OCI-LY7 (cell line): ENCODE measurements at regions not wholly inside any gene's neighbourhood (a gene's known extent, or its start where the extent isn't known, plus 50 kb on each side); places are given as distances from the start of the nearest gene placed in this dataset.

Experiments used
- BruUV-seq: library from RNA; stranded (reverse); fragments of 400-500 nt; replicated peaks from 2 replicates; lab custom pipeline; 2021; lab: Mats Ljungman, UMichigan
- CTCF ChIA-PET: fragments of 300-600 bp; sonication (Branson Sonifier 250); formaldehyde crosslinking; loops from one replicate; lab custom pipeline; 2022; ENCODE audit warnings: antibody characterized with exemption; ENCODE audit not compliant: unreplicated experiment; lab: Charles Lee
- POLR2A ChIA-PET: fragments of 300-600 bp; sonication (Branson Sonifier 250); formaldehyde crosslinking; loops from one replicate; lab custom pipeline; 2022; ENCODE audit warnings: antibody characterized with exemption; lab: Charles Lee
- DNase-seq: peaks from one replicate; pipeline ENCODE4 v3.0.0-alpha.2; 2015; ENCODE audit warnings: low spot score
- H2AFZ ChIP-seq: fragments of 200-600 bp; sonication (generic), shearing (Covaris generic); 2 replicates; pipeline ENCODE4 v1.6.1; 2014; ENCODE audit warnings: mild to moderate bottlenecking, antibody characterized with exemption, low read length, moderate library complexity
- H3K27ac ChIP-seq: fragments of 200-600 bp; sonication (generic); 2 replicates; pipeline ENCODE4 v1.5.1; 2014; ENCODE audit warnings: mixed run types, low read depth, mild to moderate bottlenecking, moderate library complexity, low read length, inconsistent platforms; ENCODE audit not compliant: poor library complexity, severe bottlenecking
- H3K36me3 ChIP-seq: fragments of 200-600 bp; sonication (generic); 2 replicates; pipeline ENCODE4 v1.6.1; 2014; ENCODE audit warnings: mild to moderate bottlenecking, antibody characterized with exemption, low read length, moderate library complexity, mixed read lengths; ENCODE audit not compliant: insufficient read depth
- H3K4me1 ChIP-seq: fragments of 200-600 bp; sonication (generic); 2 replicates; pipeline ENCODE4 v1.5.1; 2014; ENCODE audit warnings: mild to moderate bottlenecking, low read length; ENCODE audit not compliant: insufficient read depth, poor library complexity, severe bottlenecking
- H3K4me2 ChIP-seq: fragments of 200-600 bp; sonication (generic); 2 replicates; pipeline ENCODE4 v1.6.1; 2014; ENCODE audit warnings: mild to moderate bottlenecking, low read length
- H3K4me3 ChIP-seq: fragments of 200-600 bp; sonication (generic); 2 replicates; pipeline ENCODE4 v1.5.1; 2014; ENCODE audit warnings: mild to moderate bottlenecking, low read depth, low read length; ENCODE audit not compliant: poor library complexity, severe bottlenecking
- H3K79me2 ChIP-seq: fragments of 200-600 bp; sonication (generic); 2 replicates; pipeline ENCODE4 v1.6.1; 2016; ENCODE audit warnings: low read depth, mild to moderate bottlenecking, low read length, moderate library complexity, mixed read lengths; ENCODE audit not compliant: insufficient read depth
- H3K9me2 ChIP-seq: fragments of 200-600 bp; sonication (generic); 2 replicates; pipeline ENCODE4 v1.6.1; 2016; ENCODE audit warnings: mild to moderate bottlenecking, low read length, mixed read lengths; ENCODE audit not compliant: insufficient read depth
- H3K9me3 ChIP-seq: fragments of 200-600 bp; sonication (generic); 2 replicates; pipeline ENCODE4 v1.6.1; 2014; ENCODE audit warnings: mild to moderate bottlenecking, mixed run types, low read length, mixed read lengths
- H4K20me1 ChIP-seq: fragments of 200-600 bp; sonication (generic); 2 replicates; pipeline ENCODE4 v1.6.1; 2014; ENCODE audit warnings: mild to moderate bottlenecking, antibody characterized with exemption, low read length, moderate library complexity, mixed read lengths; ENCODE audit not compliant: insufficient read depth
- CTCF ChIP-seq: fragments of 200-600 bp; sonication (generic); conservative IDR thresholded peaks from 2 replicates; pipeline ENCODE4 v1.5.1; 2014; ENCODE audit warnings: mild to moderate bottlenecking, antibody characterized with exemption, low read length, moderate library complexity, mixed read lengths
- EZH2phosphoT487 ChIP-seq: fragments of 200-600 bp; sonication (generic); IDR thresholded peaks from 2 replicates; pipeline ENCODE4 v1.6.1; 2018; ENCODE audit warnings: low read depth, borderline replicate concordance, mild to moderate bottlenecking, mixed run types, antibody characterized with exemption, low read length, moderate library complexity, mixed read lengths
- intact Hi-C: fragments of 100-400 bp; cut with micrococcal nuclease; formaldehyde crosslinking; loops from one replicate; pipeline ENCODE4 v1.10.0; 2022; ENCODE audit not compliant: unreplicated experiment

- Histone ChIP-seq H2AFZ (no peak overlapping the region), H4K20me1 (no peaks in the 10 kb centered on the region), H3K9me3 (no peaks in the 10 kb centered on the region), H3K27ac (no peak overlapping the region), H3K4me3 (no peak overlapping the region), H3K79me2 (no peaks in the 10 kb centered on the region), H3K36me3 (no peaks in the 10 kb centered on the region), H3K4me2 (no peak overlapping the region), H3K4me1 (no peaks in the 10 kb centered on the region), H3K9me2 (no peaks in the 10 kb centered on the region)
- no peak for DNase-seq
- POLR2A ChIA-PET: no interaction called here
- intact Hi-C loops: no loop called here
- CTCF ChIA-PET: no interaction called here
- TF ChIP-seq CTCF (no peak), EZH2phosphoT487 (no peak)
- no TSS peak for BruUV-seq
These were observed 516.8 kb downstream of the CFAP47 start for GRCh38 chrX:36436361-36436760.

- Histone ChIP-seq H3K4me1 (no peaks in the 10 kb centered on the region), H3K9me2 (no peaks in the 10 kb centered on the region), H3K36me3 (no peaks in the 10 kb centered on the region), H3K4me2 (no peak overlapping the region), H2AFZ (no peak overlapping the region), H3K79me2 (no peaks in the 10 kb centered on the region), H3K27ac (no peak overlapping the region), H4K20me1 (no peaks in the 10 kb centered on the region), H3K9me3 (no peaks in the 10 kb centered on the region), H3K4me3 (no peak overlapping the region)
- no peak for TF ChIP-seq EZH2phosphoT487
- TF ChIP-seq CTCF: no peak
- ChIA-PET CTCF (no interaction called here), POLR2A (no interaction called here)
- intact Hi-C loops: no loop called here
- DNase-seq: no peak
- no TSS peak for BruUV-seq
These were observed 523.5 kb downstream of the CFAP47 start for GRCh38 chrX:36443007-36443406.

- POLR2A ChIA-PET: no interaction called here
- Histone ChIP-seq H3K4me3 (no peak overlapping the region), H3K79me2 (no peaks in the 10 kb centered on the region), H3K4me1 (no peaks in the 10 kb centered on the region), H2AFZ (no peak overlapping the region), H3K36me3 (no peaks in the 10 kb centered on the region), H4K20me1 (no peaks in the 10 kb centered on the region), H3K9me2 (no peaks in the 10 kb centered on the region), H3K4me2 (no peak overlapping the region), H3K27ac (no peak overlapping the region), H3K9me3 (no peaks in the 10 kb centered on the region)
- DNase-seq: no peak
- CTCF ChIA-PET: no interaction called here
- no TSS peak for BruUV-seq
- TF ChIP-seq EZH2phosphoT487 (no peak), CTCF (no peak)
- intact Hi-C loops: no loop called here
These were observed 526.0 kb downstream of the CFAP47 start for GRCh38 chrX:36445566-36445965.
